Right lobe of liver (tissue), 6 donors: ENCODE measurements at regions not wholly inside any gene's neighbourhood (a gene's known extent, or its start where the extent isn't known, plus 50 kb on each side); places are given as distances from the start of the nearest gene placed in this dataset.

Experiments
- ATAC-seq, 4 donors: fragments of 200-7000 bp; cut with Tn5 transposase; one replicate each; pipeline ENCODE4 v1.9.1; 2020; ENCODE audit warnings: mild to moderate bottlenecking in 4 of 4, moderate library complexity in 4 of 4
- DNase-seq, 3 donors: peaks; one replicate each; pipeline ENCODE4 v3.0.0-alpha.2; 2020
- H3K27ac ChIP-seq, 3 donors: fragments of 200-600 bp; one replicate each; pipeline ENCODE4 v1.8.0; 2022
- H3K27me3 ChIP-seq, 2 donors: fragments of 200-600 bp; one replicate each; pipeline ENCODE4 v1.8.0; 2022
- H3K36me3 ChIP-seq, 4 donors: fragments of 200-600 bp; sonication (generic) in 1 of 4; one replicate each; pipeline versions ENCODE4 v1.5.1 to v1.8.0; 2017 to 2022; ENCODE audit warnings: control low read depth in 1 of 4
- H3K4me1 ChIP-seq, 4 donors: fragments of 200-600 bp; sonication (generic) in 1 of 4; one replicate each; pipeline versions ENCODE4 v1.5.1 to v1.8.0; 2017 to 2022; ENCODE audit warnings: control low read depth in 1 of 4
- H3K4me3 ChIP-seq, 3 donors: fragments of 200-600 bp; one replicate each; pipeline ENCODE4 v1.8.0; 2022
- H3K9me3 ChIP-seq, 4 donors: fragments of 200-600 bp; sonication (generic) in 1 of 4; one replicate each; pipeline versions ENCODE4 v1.5.1 to v1.8.0; 2017 to 2022; ENCODE audit warnings: control low read depth in 1 of 4
- POLR2A ChIP-seq: fragments of 450-650 bp; IDR thresholded peaks from one replicate; pipeline ENCODE4 v1.6.1; 2017; ENCODE audit warnings: antibody characterized with exemption, mild to moderate bottlenecking
- WGBS: methylation state at CpG from one replicate; pipeline ENCODE4 v1.1.6; 2018; ENCODE audit warnings: low coverage, low lambda C conversion rate; ENCODE audit not compliant: insufficient coverage; ENCODE audit errors: missing lambda C conversion rate; 5-methylcytosine and 5-hydroxymethylcytosine counted together
- intact Hi-C, 2 donors: fragments of 100-400 bp; cut with DNase I; formaldehyde crosslinking; loops; one replicate each; pipeline versions ENCODE4 v1.11.2 to v1.14.1; 2022
- TF ChIP-seq, protein P1 (sequence below), 4 donors: fragments of 200-600 bp in 3 of 4; fragments of 450-650 bp in 1 of 4; IDR thresholded peaks; one replicate each; pipeline versions ENCODE4 v1.5.1 to v1.8.0; 2016 to 2022; ENCODE audit warnings: antibody characterized with exemption in 4 of 4, mild to moderate bottlenecking in 2 of 4
- donor health status: DM: no; HTN: yes; CAD: no.
- donor health status: DM: no; HTN: no; CAD: no.
- donor health status: DM: no; HTN: no; CAD: no.
- donor health status: DM: no; HTN: yes; CAD: no.
- donor health status: DM: no; HTN: yes; CAD: no.

DNA sequence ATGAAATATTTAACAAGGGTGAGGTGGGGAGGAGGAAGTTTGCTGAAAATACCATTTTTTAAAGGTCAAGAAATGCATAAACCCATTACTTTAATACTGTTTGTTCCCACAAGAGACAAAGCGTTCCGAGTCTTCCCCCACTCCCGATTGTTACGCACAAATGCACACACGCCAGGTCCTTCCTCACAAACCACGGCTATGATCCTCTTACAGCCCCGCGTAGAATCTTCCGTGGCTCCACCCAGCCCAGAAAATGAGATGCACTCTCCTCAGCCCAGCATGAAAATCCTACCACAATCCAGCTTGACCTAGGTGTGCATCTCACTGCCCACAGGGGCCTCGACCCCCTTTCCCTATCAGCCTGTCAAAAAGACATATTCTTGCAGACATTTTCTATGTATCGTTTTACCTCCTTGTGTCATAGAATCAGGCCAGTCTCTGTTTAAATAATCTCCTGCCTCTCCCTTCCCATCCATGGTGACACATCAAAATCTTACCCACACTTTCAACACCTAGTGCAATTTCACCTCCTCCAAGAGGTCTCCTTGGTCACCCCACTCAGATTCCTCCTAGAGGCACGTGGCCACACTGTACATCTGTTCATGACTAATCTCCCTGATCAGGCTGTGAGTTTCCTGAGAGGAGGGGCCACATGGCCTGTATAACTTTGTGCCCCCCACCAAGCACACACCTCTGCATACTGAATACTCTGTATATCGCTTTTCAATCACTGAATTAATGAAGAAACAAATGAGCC, 491.0 kb upstream of the KLHL29 start:
- DNase-seq (no peak), ATAC-seq (no peak)
- no peak for TF ChIP-seq POLR2A
- TF ChIP-seq, protein P1, sequence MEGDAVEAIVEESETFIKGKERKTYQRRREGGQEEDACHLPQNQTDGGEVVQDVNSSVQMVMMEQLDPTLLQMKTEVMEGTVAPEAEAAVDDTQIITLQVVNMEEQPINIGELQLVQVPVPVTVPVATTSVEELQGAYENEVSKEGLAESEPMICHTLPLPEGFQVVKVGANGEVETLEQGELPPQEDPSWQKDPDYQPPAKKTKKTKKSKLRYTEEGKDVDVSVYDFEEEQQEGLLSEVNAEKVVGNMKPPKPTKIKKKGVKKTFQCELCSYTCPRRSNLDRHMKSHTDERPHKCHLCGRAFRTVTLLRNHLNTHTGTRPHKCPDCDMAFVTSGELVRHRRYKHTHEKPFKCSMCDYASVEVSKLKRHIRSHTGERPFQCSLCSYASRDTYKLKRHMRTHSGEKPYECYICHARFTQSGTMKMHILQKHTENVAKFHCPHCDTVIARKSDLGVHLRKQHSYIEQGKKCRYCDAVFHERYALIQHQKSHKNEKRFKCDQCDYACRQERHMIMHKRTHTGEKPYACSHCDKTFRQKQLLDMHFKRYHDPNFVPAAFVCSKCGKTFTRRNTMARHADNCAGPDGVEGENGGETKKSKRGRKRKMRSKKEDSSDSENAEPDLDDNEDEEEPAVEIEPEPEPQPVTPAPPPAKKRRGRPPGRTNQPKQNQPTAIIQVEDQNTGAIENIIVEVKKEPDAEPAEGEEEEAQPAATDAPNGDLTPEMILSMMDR (IDR thresholded peaks at IDR 0.05): no peak
- Histone ChIP-seq H3K4me1 (peaks cover 0 to 11% (median 0%) of the 10 kb centered on the region in 4 donors), H3K36me3 (no peaks in the 10 kb centered on the region), H3K4me3 (no peak overlapping the region), H3K27me3 (no peaks in the 10 kb centered on the region), H3K27ac (no peak overlapping the region), H3K9me3 (no peaks in the 10 kb centered on the region)
- intact Hi-C loops: no loop called here
- WGBS: 85% methylated on average over 12 of the region's 13 CpGs

GRCh38 chr2:22894761-22895160, 490.2 kb upstream of the KLHL29 start:
- Histone ChIP-seq H3K4me3 (no peak overlapping the region), H3K9me3 (no peaks in the 10 kb centered on the region), H3K36me3 (no peaks in the 10 kb centered on the region), H3K27me3 (no peaks in the 10 kb centered on the region), H3K27ac (no peak overlapping the region), H3K4me1 (peaks cover 0 to 11% (median 0%) of the 10 kb centered on the region in 4 donors)
- TF ChIP-seq, protein P1 (IDR thresholded peaks at IDR 0.05): no peak
- no peak for TF ChIP-seq POLR2A
- no peak for DNase-seq
- intact Hi-C loops: no loop called here
- ATAC-seq: no peak
- 46% methylated on average over 2 of the region's 2 CpGs for WGBS

DNA sequence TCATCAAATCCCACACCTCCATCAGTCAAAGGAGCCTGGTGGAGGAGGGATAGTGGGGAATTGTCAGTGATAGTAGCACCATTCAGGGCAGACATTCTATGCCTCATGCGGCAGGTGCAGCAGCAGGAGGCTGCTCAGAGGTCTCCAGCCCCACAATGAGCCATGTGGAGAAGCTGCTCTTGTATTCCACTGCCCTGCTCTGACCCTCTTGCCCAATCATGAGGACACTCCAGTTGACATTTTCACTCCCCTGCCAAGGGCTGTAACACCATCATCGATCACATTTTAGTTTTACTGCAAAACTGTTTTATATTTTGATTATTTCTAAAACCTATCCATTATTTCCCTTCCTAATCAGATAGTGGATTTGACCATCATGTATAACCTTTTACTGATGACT, 487.6 kb upstream of the KLHL29 start:
- no peak overlapping the region for H3K27ac ChIP-seq
- H3K36me3 ChIP-seq: no peaks in the 10 kb centered on the region
- no peak overlapping the region for H3K4me3 ChIP-seq
- TF ChIP-seq, protein P1 (IDR thresholded peaks at IDR 0.05): no peak
- TF ChIP-seq POLR2A: no peak
- H3K9me3 ChIP-seq: no peaks in the 10 kb centered on the region
- DNase-seq: peak in 1 of 3 donors; percentile 49
- H3K4me1 ChIP-seq: peaks cover 0 to 11% (median 0%) of the 10 kb centered on the region in 4 donors
- intact Hi-C loops: no loop called here
- H3K27me3 ChIP-seq: no peaks in the 10 kb centered on the region
- 29% methylated on average over 2 of the region's 2 CpGs for WGBS
- peak; percentile 54 to 91 (median 80) for ATAC-seq

DNA sequence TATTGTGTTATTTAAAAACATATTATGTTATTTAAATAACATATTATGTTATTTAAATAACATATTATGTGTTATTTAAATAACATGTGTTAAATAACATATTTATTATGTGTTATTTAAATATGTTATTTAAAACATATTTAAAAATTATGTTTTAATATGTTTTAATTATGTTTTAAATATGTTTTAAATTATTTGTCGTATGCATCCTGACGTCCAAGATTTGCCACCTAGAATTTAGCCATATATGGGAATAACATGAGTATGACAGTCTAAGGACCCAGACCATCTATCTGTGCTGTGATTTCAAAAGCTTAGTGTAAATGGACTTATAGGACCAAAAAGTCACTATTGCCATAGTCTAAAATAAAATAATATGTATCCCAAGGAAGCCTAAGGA, 484.3 kb upstream of the KLHL29 start:
- Histone ChIP-seq H3K27ac (no peak overlapping the region), H3K27me3 (no peaks in the 10 kb centered on the region), H3K4me3 (no peak overlapping the region), H3K36me3 (no peaks in the 10 kb centered on the region), H3K9me3 (no peaks in the 10 kb centered on the region), H3K4me1 (peaks cover 0 to 19% (median under 1%) of the 10 kb centered on the region in 4 donors)
- DNase-seq (no peak), ATAC-seq (no peak)
- WGBS: 90% methylated on average over 2 of the region's 2 CpGs
- intact Hi-C loops: no loop called here
- no peak for TF ChIP-seq POLR2A
- TF ChIP-seq, protein P1 (IDR thresholded peaks at IDR 0.05): no peak
